BE2C (cell line): ENCODE measurements at regions not wholly inside any gene's neighbourhood (a gene's known extent, or its start where the extent isn't known, plus 50 kb on each side); places are given as distances from the start of the nearest gene placed in this dataset.

Source experiments
- DNase-seq: peaks from one replicate; pipeline ENCODE4 v3.0.0-alpha.2; 2020
- H3K27me3 ChIP-seq: fragments of 250-450 bp; sonication (Bioruptor Pico); 2 replicates; pipeline ENCODE4 v1.5.1; 2020; ENCODE audit warnings: mild to moderate bottlenecking
- H3K36me3 ChIP-seq: fragments of 250-450 bp; sonication (Bioruptor Pico); 2 replicates; pipeline ENCODE4 v1.5.1; 2020; ENCODE audit warnings: mild to moderate bottlenecking
- H3K4me1 ChIP-seq: fragments of 250-450 bp; sonication (Bioruptor Pico); 2 replicates; pipeline ENCODE4 v1.5.1; 2020
- H3K4me3 ChIP-seq: 2 replicates; pipeline ENCODE4 v1.5.1; 2011; ENCODE audit warnings: low read depth, low read length
- H3K9me3 ChIP-seq: fragments of 250-450 bp; sonication (Bioruptor Pico); 2 replicates; pipeline ENCODE4 v1.5.1; 2020
- TF ChIP-seq, protein P1 (sequence below): IDR thresholded peaks from 2 replicates; pipeline ENCODE4 v1.5.1; 2012; ENCODE audit warnings: mild to moderate bottlenecking, low read depth, low read length

- no peaks in the 10 kb centered on the region for H3K4me1 ChIP-seq
- DNase-seq, result no peak
- no peaks in the 10 kb centered on the region for H3K27me3 ChIP-seq
- TF ChIP-seq, protein P1, sequence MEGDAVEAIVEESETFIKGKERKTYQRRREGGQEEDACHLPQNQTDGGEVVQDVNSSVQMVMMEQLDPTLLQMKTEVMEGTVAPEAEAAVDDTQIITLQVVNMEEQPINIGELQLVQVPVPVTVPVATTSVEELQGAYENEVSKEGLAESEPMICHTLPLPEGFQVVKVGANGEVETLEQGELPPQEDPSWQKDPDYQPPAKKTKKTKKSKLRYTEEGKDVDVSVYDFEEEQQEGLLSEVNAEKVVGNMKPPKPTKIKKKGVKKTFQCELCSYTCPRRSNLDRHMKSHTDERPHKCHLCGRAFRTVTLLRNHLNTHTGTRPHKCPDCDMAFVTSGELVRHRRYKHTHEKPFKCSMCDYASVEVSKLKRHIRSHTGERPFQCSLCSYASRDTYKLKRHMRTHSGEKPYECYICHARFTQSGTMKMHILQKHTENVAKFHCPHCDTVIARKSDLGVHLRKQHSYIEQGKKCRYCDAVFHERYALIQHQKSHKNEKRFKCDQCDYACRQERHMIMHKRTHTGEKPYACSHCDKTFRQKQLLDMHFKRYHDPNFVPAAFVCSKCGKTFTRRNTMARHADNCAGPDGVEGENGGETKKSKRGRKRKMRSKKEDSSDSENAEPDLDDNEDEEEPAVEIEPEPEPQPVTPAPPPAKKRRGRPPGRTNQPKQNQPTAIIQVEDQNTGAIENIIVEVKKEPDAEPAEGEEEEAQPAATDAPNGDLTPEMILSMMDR, result no peak
- no peaks in the 10 kb centered on the region for H3K9me3 ChIP-seq
- no peak overlapping the region for H3K4me3 ChIP-seq
- H3K36me3 ChIP-seq, result no peaks in the 10 kb centered on the region
Observed at GRCh38 chr14:66032800-66033199, 453.4 kb upstream of the CCDC196 start.

GRCh38 chr14:66036547-66036946 is 449.6 kb upstream of the CCDC196 start:
- no peak overlapping the region for H3K4me3 ChIP-seq
- H3K9me3 ChIP-seq, result no peaks in the 10 kb centered on the region
- DNase-seq, result no peak
- H3K36me3 ChIP-seq, result no peaks in the 10 kb centered on the region
- no peaks in the 10 kb centered on the region for H3K4me1 ChIP-seq
- no peaks in the 10 kb centered on the region; the same call in 1 of the 2 replicates for H3K27me3 ChIP-seq
- TF ChIP-seq, protein P1, result no peak

DNA sequence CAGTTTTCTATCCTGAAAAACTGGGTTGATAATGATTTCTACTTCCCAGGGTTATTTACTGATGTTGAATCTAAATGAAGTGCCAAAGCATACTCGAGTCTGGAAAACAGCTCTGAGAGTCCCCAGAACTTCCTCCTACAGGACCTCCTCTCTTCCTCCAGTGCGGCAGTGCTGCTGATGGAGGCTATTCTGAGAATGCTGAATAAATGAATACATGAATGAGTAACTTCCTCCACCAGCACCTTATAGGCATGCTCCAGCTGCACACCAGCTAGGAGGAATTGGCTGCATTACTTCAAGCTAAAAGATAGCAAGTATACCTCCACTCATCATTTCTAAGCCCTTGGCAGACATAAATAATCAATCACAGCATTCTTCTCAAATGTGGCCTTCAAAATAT is 448.8 kb upstream of the CCDC196 start:
- TF ChIP-seq, protein P1, result no peak
- no peak for DNase-seq
- no peaks in the 10 kb centered on the region; the same call in 1 of the 2 replicates for H3K27me3 ChIP-seq
- H3K4me1 ChIP-seq, result no peaks in the 10 kb centered on the region
- H3K9me3 ChIP-seq, result no peaks in the 10 kb centered on the region
- no peaks in the 10 kb centered on the region for H3K36me3 ChIP-seq
- no peak overlapping the region for H3K4me3 ChIP-seq

DNA sequence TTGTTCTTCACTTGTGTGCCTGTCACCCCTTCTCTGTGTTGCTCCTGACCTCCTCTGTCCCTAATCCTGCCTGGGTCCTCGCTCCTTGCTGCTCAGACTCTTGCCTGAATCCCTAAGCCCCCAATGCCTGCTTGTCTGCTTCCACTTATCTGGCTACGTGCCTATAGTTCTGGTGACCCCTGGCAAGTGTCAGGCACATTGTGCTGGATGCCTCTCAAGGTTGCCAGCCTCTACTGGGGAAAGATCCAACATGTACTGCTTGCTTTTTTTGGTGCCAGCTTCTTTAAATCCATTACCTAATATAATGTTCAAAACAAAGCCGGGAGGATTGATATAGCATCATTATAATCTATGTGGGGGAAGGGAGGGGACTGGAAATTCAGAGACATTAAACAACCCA is 448.0 kb upstream of the CCDC196 start:
- no peaks in the 10 kb centered on the region; the same call in 1 of the 2 replicates for H3K27me3 ChIP-seq

GRCh38 chr14:66038618-66039017 is 447.6 kb upstream of the CCDC196 start:
- no peaks in the 10 kb centered on the region; the same call in 1 of the 2 replicates for H3K27me3 ChIP-seq
- no peak for DNase-seq
- no peaks in the 10 kb centered on the region for H3K4me1 ChIP-seq
- no peaks in the 10 kb centered on the region for H3K36me3 ChIP-seq
- no peaks in the 10 kb centered on the region for H3K9me3 ChIP-seq
- TF ChIP-seq, protein P1, result no peak
- no peak overlapping the region for H3K4me3 ChIP-seq

More for the DNA sequence above, 448.0 kb upstream of the CCDC196 start:
- TF ChIP-seq, protein P1, result no peak
- Histone ChIP-seq H3K9me3 (no peaks in the 10 kb centered on the region), H3K4me3 (no peak overlapping the region), H3K36me3 (no peaks in the 10 kb centered on the region), H3K4me1 (no peaks in the 10 kb centered on the region)
- no peak for DNase-seq

DNA sequence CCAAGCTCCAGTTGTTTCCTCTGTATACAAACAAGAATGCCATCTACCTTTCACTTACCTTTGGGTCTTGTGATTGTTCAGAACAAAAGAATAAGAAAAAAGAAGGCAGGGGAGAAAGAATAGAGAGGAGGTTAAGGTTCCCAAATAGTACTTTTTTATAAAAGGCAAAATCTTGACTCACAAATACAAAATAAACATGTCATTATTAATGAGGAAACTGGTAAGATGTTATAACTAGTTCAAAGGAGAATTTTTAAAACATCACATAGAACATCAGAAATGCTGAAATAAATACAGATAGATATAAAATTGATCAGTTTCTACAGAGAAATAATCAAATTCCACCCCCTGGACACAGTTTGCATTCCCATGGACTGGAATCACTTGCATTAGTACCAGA is 446.7 kb upstream of the CCDC196 start:
- no peaks in the 10 kb centered on the region for H3K9me3 ChIP-seq
- DNase-seq, result no peak
- no peak overlapping the region for H3K4me3 ChIP-seq
- TF ChIP-seq, protein P1, result no peak
- H3K4me1 ChIP-seq, result no peaks in the 10 kb centered on the region
- H3K36me3 ChIP-seq, result no peaks in the 10 kb centered on the region
- H3K27me3 ChIP-seq, result no peaks in the 10 kb centered on the region; the same call in 1 of the 2 replicates
